ENCODE measurements at regions not wholly inside any gene's neighbourhood (a gene's known extent, or its start where the extent isn't known, plus 50 kb on each side); places are given as distances from the start of the nearest gene placed in this dataset.
"Not testable (repeated sequence)": the region's sequence is repeated elsewhere in the genome, so short reads cannot be mapped to it uniquely, and the experiment has no call there.

DNA sequence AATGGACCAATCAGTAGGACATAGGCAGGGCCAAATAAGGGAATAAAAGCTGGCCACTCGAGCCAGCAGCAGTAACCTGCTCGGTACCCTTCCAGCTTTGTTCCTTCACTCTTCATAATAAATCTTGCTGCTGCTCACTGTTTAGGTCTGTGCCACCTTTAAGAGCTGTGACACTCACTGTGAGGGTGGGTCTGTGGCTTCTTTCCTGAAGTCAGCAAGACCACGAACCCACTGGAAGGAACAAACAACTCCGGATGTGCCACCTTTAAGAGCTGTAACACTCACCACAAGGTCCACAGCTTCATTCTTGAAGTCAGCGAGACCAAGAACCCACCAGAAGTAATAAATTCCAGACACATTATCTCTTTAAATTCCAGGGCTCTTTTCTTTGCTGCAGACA is 1922.3 kb upstream of the PCDH20 start:
- no peak for DNase-seq

DNA sequence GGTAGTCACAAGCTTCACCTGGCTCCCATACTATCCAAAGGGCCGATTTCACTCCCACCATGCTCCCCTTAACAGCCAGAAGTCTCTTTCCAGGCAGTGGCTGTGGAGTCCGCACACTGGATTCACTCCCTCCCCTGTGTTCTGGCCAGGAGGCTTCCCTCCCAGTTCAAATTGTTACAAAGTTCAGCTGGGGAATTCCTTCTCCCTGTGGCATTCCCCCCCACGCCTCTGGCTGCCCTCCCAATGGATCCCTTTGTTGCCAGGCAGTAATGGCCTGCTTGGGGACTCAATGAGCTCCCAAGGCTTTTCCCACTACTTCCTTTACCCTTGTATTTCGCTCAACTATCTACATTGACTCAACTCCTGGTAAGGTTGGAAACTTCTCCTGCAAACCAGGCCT is 1921.4 kb upstream of the PCDH20 start:
- no peak for DNase-seq

DNA sequence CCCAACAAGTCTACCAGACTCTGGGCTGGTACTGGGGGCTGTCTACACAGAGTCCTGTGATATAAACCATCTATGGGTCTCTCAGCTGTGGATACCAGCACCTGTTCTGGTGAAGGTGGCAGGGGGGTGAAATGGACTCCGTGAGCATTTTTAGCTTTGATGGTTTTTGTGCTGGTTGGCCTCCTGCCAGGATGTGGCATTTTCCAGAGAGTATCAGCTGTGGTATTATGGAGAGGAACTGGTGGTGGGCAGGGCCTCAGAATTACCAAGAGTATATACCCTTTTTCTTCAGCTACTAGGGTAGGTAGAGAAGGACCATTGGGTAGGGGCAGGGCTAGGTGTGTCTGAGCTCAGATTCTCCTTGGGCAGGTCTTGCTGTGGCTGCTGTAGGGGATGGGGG is 1920.9 kb upstream of the PCDH20 start:
- DNase-seq: no peak

DNA sequence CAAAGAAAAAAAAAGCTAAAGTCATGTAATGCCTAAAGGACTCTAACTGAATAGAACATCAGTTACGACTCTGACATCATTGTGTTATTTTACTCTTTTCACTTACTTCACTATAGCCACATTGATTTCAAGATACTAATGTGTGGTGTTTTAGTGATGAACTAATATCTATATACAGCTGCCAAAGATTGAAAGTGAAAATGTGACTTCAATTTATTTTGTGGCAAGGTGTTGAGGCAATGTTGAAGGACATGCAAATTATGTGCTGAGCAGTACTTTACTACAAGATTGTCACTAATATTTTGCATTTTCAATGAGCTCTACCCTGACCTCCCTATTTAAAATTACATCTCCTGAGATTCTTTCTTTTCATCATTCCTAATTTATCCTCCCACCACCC is 1911.9 kb upstream of the PCDH20 start:
- no peak for DNase-seq

DNA sequence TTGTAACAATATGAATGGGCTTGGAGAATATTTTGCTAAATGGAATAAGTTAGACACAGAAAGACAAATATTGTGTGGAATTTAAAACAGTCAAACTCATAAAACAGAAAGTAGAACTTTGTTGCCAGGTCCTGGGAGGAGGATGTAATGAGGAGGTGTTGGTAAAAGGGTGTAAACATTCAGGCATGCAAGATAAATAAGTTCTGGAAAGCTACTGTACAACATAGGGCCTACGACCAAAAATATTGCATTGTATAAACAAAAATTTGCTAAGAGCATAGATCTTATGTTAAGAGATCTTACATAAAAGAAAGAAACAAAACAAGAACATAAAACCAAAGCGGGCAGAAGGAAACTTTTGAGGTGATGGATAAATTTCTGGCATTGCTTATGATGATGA is 1907.8 kb upstream of the PCDH20 start:
- no peak for DNase-seq

DNA sequence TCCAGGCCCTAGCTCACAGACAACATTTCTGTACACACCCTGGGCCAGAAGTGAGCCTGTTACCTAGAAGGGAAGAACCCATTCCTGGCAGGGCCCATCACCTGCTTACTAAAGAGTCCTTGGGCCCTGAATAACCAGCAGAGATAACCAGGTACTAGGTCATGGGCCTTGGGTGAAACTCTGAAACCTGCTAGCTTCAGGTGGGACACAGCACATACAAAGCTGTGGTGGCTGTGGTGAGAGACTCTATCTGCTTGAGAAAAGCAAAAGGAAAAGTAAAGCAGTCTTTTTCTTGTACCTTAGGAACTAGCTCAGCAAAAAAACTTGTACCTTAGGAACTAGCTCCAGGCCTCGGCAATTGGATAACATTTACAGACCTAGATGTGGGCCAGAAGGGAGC is 1895.9 kb upstream of the PCDH20 start:
- no peak for DNase-seq

DNA sequence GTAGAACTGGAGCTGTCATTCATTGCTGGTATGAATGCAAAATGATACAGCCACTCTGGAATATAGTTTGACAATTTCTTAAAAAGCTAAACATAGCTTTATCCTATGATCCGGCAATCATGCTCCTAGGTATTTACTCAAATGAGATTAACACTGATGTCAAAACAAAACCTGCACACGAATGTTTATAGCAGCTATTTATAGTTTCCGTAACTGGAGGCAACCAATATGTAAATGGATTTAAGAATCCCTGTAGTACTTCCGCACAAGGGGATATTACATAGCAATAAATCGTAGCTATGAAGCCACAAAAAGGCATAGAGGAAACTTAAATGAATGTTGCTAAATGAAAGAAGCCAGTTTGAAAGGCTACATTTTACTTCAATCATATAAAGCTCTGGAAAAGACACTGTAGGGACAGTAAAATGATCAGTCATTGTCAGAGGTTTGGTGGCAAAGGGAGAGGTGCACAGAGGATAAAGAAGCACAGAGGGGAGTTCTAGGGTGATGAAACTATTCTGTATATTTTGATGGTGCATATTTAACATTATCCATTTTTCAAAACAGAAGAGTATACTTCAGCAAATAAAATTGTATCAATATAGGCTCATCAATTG is 1893.0 kb upstream of the PCDH20 start:
- no peak for DNase-seq

DNA sequence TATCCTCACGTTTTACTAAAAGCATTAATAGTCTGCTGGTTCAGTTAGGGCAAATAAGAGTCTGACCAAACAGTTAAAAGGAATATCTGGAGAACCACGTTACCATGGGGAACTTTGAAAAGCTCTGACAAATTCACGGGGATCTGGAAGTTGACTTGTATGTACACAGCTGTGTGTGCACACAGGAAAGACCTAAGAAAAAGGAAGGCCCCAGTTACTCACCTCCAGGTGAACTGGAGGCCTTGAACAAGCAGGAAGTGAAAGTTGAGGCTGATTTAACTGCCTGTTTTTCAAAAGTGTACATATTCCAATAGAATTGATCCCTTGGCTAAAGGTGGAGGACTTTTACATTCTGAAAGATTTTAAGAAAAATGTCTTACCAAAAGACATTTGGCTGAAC is 1891.6 kb upstream of the PCDH20 start:
- no peak for DNase-seq

DNA sequence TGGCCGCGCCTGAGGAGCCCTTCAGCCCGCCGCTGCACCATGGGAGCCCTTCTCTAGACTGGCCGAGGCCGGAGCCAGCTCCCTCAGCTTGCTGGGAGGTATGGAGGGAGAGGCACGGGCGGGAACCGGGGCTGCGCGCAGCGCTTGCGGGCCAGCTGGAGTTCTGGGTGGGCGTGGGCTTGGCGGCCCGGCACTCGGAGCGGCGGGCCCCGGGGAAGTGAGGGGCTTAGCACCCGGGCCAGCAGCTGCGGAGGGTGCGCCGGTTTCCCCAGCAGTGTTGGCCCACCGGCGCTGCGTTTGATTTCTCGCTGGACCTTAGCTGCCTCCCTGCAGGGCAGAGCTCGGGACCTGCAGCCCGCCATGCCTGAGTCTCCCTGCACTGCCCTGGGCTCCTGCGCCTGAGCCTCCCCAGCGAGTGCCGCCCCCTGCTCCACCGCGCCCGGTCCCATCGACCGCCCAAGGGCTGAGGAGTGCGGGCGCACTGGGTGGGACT is 1890.0 kb upstream of the PCDH20 start:
- DNase-seq: no peak

DNA sequence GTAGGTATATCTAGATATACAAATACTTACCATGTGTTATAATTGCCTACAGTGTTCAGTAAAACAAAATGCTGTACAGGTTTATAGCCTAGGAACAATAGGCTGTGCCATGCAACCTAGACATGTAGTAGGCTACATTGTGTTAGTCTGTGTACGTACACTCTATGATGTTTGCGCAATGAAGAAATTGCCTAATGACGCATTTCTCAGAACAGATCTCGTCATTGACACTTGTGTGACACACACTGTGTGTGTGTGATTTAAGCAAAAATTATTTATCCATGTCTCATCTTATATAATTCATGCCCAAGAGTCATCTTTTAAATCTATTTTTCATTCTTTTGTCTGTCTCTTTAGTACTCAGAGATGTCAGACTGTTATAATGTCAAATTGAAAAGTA is 1888.8 kb upstream of the PCDH20 start:
- DNase-seq: no peak

DNA sequence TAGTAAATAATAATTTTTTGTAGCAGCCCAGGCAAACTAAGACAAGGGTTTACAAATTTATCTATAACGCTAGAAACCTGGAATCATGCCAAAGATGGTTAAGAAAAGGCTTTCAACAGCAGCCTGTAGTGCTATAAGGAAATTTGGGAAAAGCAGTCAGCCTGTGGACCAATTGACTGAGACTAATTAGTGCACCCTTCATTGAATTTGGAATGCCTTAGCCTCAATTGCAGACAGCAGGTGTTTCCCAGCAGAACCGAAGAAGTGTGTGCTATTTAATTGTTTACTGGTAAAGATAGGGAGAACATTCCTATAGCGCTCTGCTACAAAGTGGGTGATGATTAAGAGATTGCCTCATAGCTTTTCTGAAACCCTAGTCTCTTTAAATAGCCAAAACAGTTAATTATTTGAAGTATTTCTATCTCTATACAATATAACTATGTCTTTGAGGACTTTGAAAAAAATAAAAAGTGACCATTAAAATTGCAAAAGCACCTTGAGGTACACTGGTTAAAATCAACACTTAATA is 1884.3 kb upstream of the PCDH20 start:
- DNase-seq: no peak

DNA sequence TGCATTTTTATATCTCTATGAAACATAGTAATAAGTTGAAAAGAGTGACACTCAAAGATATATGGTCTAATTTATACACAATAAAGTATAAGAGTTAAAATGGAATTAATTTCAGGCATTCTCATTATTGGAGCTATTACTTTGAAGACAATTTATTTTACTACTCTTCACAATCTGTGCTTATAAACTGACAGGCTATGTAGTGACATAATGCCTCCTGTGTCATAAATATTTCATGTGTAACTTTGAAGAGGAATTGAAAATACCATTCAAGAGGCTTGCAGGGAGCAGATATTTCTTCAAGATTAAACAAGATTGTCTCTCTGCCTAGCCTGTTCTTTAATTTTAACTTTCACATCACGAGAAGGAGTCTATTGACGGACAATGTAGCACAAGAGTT is 1881.5 kb upstream of the PCDH20 start:
- DNase-seq: no peak

DNA sequence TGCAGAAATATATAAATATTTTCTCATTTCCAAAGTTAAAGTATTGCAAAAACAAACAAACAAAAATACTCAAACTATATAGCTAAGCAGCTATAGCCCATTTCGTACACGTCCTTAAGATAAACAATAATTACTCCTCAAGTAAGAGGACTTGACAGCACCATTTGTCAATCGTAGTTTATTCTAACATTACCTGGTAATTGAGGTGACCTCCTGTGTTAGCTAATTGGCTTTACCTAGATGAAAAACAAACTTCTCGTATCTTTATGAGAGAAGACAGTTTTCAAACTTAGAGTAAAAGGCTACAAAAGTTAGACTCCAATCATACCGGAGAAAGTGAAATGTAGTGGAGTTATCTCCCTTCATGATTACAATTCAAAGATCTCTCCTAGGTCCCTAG is 1876.1 kb upstream of the PCDH20 start:
- no peak for DNase-seq

DNA sequence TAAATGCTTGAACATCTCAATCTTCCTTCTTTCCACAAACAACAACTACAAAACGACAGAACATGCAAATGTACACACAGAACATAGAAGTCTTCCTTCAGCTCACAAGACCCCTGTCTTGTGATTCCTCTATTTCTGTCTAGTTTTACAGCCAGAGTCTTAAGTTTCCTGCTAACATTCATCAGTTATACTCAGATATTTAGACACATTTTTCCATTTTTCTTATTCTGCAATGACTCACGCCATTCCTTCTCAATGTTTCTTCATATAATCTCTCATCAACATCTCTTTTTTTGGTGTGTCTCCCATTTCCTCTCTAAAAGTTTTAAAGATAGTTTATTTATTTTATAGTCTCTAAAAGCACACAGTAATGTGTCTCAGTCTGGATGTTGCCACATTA is 1872.9 kb upstream of the PCDH20 start:
- no peak for DNase-seq

DNA sequence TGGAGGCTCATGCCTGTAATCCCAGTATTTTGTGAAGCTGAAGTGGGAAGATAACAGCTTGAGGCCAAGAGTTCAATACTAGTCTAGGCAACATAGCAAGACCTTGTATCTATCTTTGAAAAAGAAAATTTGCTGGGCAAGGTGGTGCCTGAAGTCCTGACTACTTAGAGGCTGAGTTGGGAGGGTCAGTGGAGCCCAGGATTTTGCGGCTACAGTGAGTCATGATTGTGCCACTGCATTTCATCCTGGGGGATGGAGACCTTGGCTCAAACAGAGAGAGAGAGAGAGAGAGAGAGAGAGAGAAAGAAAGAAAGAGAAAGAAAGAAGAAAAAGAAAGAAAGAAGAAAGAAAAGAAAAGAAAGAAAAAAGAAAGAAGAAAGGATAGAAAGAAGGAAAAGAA is 1872.3 kb upstream of the PCDH20 start:
- no peak for DNase-seq

DNA sequence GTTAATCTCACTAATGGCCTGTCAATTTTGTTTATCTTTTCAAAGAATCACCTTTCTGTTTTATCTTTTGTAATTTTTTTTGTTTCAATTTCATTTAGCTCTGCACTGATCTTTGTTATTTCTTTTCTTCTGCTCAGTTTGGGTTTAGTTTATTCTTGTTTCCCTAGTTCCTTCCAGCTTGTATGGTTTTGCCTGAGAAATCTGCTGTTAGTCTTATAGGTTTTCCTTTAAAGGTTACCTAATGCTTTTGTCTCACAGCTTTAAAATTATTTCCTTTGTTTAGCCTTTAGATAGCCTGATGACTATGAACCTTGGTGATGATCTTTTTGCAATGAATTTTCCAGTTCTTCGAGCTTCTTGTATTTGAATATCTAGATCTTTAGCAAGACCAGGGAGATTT is 1869.8 kb upstream of the PCDH20 start:
- DNase-seq: no peak

DNA sequence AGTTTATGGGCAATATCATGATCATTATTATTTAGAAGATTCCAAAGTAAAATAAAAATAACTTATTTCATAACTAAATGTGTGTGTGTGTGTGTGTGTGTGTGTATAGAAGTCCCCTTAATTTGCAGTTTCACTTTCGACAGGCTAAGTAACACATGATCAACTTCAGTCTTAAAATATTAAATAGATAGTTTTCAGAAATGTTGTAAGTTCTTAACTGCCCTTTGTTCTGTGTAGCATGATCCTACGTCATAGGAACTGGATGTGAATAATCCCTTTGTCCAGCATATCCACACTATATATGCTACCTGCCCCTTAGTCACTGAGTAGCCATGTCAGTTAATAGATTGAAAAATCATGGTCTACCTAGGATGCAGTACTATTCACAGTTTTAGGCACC is 1863.5 kb upstream of the PCDH20 start:
- no peak for DNase-seq

DNA sequence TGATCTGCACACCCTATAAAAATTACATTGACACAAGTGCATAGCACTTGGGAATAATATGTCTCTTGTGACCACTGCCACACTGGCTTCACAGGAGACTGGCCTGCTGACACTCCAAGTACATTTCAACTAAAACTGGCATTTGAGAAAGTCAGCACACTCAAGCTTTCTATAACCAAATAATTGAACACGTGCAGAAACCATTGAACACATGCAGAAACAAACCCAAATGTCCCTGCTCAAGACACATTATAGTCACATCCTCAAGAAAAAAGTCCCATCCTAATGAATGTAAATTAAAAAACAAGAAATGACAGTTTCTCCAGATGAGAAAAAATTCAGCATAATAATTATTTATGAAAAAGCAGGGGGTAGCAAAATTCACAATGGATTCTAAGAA is 1859.1 kb upstream of the PCDH20 start:
- no peak for DNase-seq

DNA sequence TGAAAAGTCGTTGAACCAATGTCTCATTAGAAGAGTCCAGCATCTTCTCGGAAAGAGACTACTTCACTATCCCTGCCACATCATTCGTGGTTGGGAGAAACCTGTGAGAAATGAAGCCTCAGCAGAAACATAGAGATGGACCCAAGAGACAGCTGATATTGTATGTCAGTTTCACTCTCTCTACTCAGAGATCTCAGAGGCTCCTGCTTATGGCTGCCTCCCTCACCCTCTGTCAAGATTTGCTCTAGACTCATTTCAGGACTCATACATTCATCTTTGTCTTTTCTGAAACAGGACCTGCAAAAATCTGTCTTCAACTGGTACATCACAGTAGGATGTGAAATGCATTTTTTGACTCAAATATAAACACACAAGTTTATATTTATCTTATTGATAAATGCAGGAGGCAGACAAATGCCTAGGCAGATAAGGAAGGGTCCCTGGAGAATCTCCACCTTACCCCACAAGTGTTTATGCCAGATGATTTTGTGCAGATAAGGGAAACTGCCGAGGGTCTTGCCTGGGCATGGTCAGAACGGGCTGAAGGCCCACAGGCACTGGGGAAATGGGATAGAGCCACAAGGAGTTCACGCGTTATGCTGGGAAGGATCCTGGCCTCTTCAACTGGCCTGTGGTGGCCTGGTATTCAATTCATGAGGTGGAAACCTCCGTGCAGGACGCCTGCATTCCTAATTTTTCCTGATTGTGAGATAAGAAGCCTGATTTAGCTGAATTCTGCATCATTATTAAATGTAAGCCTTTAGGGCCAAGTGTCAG is 1834.0 kb upstream of the PCDH20 start:
- no peak for DNase-seq

DNA sequence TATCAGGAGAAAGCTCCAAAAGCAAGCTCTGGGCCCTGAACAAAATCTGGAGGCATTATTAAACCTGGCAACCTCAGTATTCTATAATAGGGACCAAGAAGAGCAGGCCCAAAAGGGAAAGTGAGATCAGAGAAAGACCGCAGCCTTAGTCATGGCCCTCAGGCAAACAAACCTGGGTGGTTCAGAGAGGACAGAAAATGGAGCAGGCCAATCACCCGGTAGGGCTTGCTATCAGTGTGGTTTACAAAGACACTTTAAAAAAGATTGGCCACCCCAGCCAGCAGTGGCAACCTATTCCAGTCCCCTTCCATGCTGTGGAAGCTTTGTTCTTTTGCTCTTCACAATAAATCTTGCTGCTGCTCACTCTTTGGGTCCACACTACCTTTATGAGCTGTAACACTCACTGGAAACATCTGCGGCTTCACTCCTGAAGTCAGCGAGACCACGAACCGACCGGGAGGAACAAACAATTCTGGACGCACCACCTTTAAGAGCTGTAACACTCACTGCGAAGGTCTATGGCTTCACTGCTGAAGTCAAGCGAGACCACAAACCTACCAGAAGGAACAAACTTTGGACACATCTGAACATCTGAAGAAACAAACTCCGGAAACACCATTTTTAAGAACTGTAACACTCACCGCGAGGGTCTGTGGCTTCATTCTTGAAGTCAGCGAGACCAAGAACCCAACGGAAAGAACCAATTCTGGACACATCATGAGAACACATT is 1821.2 kb upstream of the PCDH20 start:
- DNase-seq: not testable (repeated sequence)

DNA sequence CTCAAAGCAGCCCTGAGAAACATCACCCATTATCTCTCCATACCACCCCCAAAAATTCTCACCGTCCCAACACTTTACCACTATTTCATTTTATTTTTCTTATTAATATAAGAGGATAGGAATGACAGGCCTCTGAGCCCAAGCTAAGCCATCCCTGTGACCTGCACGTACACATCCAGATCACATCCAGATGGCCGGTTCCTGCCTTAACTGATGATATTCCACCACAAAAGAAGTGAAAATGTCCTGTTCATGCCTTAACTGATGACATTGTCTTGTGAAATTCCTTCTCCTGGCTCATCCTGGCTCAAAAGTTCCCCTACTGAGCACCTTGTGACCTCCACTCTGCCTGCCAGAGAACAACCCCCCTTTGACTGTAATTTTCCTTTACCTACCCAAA is 1802.9 kb upstream of the PCDH20 start:
- DNase-seq: not testable (repeated sequence)

DNA sequence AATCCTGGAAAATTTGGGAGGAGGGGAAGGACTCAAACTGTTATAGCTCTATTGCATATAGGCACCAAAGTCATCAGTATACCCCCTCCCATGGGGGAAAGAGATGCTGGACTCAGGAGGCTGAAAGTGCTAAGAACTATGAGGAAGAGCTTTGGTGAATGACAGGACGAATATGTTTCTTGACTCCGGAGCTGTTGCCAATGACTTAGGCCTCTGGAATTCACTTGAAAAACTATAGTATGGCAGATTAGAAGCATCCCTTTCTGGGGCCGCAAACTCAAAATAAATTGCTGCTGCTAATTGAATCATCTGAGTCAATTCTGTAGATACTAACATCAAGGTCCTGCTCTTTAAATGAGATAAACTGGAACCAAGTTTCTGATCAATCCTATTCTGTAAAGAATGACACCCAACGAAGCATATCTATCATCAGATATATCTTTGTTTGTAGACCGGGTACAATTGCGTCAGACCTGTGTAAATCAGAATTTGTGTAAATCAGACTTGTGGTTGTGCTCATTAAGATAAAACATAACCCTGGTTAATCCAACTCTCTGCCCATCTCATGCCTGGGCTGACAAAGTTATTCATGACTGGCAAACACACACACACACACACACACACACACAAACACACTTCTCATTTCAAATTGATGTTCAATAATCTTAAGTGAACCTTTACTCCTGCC is 1793.8 kb upstream of the PCDH20 start:
- no peak for DNase-seq

DNA sequence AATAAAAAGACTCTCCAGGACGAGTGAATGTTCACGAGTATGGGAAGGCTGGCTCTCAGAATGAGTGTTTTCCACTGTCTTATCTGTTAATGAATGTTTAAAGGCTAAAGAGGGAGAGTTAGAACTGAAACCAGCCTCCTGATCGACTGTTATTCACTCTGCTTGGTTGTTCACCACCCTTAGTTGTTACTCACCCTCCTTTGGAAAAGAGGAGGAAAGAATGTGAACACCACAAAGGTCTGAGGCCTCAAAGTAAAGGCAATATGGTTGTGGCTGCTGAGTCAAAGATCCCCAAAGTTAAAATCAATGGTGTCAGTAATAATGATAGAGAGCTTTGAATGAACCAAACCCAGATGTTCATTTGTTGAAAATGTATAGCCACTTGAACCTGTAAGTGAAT is 1793.2 kb upstream of the PCDH20 start:
- no peak for DNase-seq

Measured in NCI-H2107 (cell line).